Stimulated activated naive B cell treated with anti-CD40 and anti-IgM and Interleukin-4, amounts not matched to agents 10 μg/mL and 1 μg/mL and 100 μg/mL, for 72 hours (primary cell): ENCODE measurements at regions not wholly inside any gene's neighbourhood (a gene's known extent, or its start where the extent isn't known, plus 50 kb on each side); places are given as distances from the start of the nearest gene placed in this dataset.

Experiments used
- ATAC-seq, 2 donors: fragments of 150-1000 bp; cut with Tn5 transposase; replicated peaks; 2 replicates each; pipeline ENCODE4 v1.10.0; 2021; ENCODE audit warnings: moderate library complexity in 1 of 2
- DNase-seq: peaks from one replicate; pipeline ENCODE4 v3.0.0; 2021
- H3K27ac Mint-ChIP-seq: one replicate; pipeline ENCODE4 v1.8.0; 2022; ENCODE audit warnings: mild to moderate bottlenecking, mixed read lengths
- H3K27me3 Mint-ChIP-seq, 2 donors: one replicate each; pipeline ENCODE4 v1.8.0; 2022; ENCODE audit warnings: mixed read lengths in 2 of 2
- H3K36me3 Mint-ChIP-seq, 2 donors: one replicate each; pipeline ENCODE4 v1.8.0; 2022; ENCODE audit warnings: mixed read lengths in 2 of 2, mild to moderate bottlenecking in 1 of 2
- H3K4me1 Mint-ChIP-seq, 2 donors: one replicate each; pipeline ENCODE4 v1.8.0; 2022; ENCODE audit warnings: mixed read lengths in 2 of 2, mild to moderate bottlenecking in 1 of 2
- H3K4me3 Mint-ChIP-seq, 2 donors: one replicate each; pipeline ENCODE4 v1.8.0; 2022; ENCODE audit warnings: mild to moderate bottlenecking in 2 of 2, mixed read lengths in 2 of 2, moderate library complexity in 1 of 2
- H3K9me3 Mint-ChIP-seq, 2 donors: one replicate each; pipeline ENCODE4 v1.8.0; 2022; ENCODE audit warnings: mixed read lengths in 2 of 2, mild to moderate bottlenecking in 1 of 2

GRCh38 chr13:47350334-47351124, 453.7 kb upstream of the HTR2A start:
- no peak overlapping the region for H3K4me3 Mint-ChIP-seq
- no peaks in the 10 kb centered on the region for H3K36me3 Mint-ChIP-seq
- H3K4me1 Mint-ChIP-seq, result no peaks in the 10 kb centered on the region
- no peak for ATAC-seq
- no peaks in the 10 kb centered on the region for H3K27me3 Mint-ChIP-seq
- DNase-seq, result no peak
- peaks cover under 1 to 3% of the 10 kb centered on the region in 2 donors for H3K9me3 Mint-ChIP-seq
- H3K27ac Mint-ChIP-seq, result no peak overlapping the region

GRCh38 chr13:47349211-47349610, 452.4 kb upstream of the HTR2A start:
- Mint-ChIP-seq H3K36me3 (no peaks in the 10 kb centered on the region), H3K4me1 (no peaks in the 10 kb centered on the region), H3K27ac (no peak overlapping the region), H3K9me3 (peaks cover 3 to 4% of the 10 kb centered on the region in 2 donors), H3K4me3 (no peak overlapping the region), H3K27me3 (no peaks in the 10 kb centered on the region)
- DNase-seq, result no peak
- no peak for ATAC-seq

- Mint-ChIP-seq H3K4me3 (no peak overlapping the region), H3K9me3 (peaks cover 5 to 6% of the 10 kb centered on the region in 2 donors), H3K27ac (no peak overlapping the region), H3K27me3 (peaks cover 8 to 10% of the 10 kb centered on the region in 2 donors), H3K4me1 (no peaks in the 10 kb centered on the region), H3K36me3 (peaks cover 0 to 1% of the 10 kb centered on the region in 2 donors)
- DNase-seq (no peak), ATAC-seq (no peak)
Observed at GRCh38 chr13:47337781-47338507, 441.1 kb upstream of the HTR2A start.

- Mint-ChIP-seq H3K36me3 (no peaks in the 10 kb centered on the region), H3K27ac (no peak overlapping the region), H3K9me3 (peaks cover 0 to 4% of the 10 kb centered on the region in 2 donors), H3K4me1 (no peaks in the 10 kb centered on the region), H3K4me3 (no peak overlapping the region), H3K27me3 (peaks cover 8 to 14% of the 10 kb centered on the region in 2 donors)
- ATAC-seq (no peak), DNase-seq (no peak)
Observed at GRCh38 chr13:47334173-47334572, 437.3 kb upstream of the HTR2A start.

DNA sequence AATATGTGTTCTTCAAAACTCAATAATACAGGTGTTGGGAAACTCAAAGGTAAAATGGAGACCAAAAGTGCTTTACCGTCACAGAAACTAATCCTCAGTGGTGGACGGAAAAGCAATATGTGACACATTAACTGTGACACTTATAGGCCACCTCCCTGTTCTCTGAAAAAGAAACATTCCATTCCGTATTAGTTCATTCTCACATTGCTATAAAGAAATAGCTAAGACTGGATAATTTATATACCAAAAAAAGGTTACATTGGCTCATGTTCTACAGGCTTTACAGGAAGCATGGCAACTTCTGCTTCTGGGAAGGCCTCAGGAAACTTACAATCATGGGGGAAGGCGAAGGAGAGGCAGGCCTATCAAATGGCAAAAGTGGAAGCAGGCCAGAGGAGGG, 435.3 kb upstream of the HTR2A start:
- peaks cover 8 to 14% of the 10 kb centered on the region in 2 donors for H3K27me3 Mint-ChIP-seq
- no peaks in the 10 kb centered on the region for H3K4me1 Mint-ChIP-seq
- DNase-seq (no peak), ATAC-seq (no peak)
- H3K36me3 Mint-ChIP-seq, result no peaks in the 10 kb centered on the region
- no peak overlapping the region for H3K4me3 Mint-ChIP-seq
- peaks cover 2 to 4% of the 10 kb centered on the region in 2 donors for H3K9me3 Mint-ChIP-seq
- no peak overlapping the region for H3K27ac Mint-ChIP-seq

DNA sequence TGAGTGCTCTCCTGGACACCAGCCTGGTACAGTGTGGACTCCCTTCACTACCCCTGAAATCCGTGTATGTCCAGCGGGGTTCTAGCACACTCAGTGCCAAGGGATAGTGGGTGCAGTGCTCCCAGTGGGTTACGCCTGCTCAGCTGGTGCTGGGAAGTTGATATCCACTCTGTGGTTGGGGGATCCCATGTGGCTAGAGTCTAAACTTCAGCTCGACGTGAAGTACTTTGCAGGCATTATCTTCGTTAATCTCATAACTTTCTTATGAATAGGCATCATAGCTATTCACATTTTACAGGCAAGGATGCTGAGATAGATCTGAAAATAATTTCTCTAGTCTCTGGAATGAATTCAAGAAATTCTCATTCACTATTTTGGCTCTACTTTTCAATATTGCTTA, 433.2 kb upstream of the HTR2A start:
- no peak for DNase-seq
- Mint-ChIP-seq H3K27ac (no peak overlapping the region), H3K4me1 (no peaks in the 10 kb centered on the region), H3K27me3 (peaks cover 4 to 12% of the 10 kb centered on the region in 2 donors), H3K9me3 (peaks cover 2 to 4% of the 10 kb centered on the region in 2 donors), H3K4me3 (no peak overlapping the region), H3K36me3 (no peaks in the 10 kb centered on the region)
- no peak for ATAC-seq

DNA sequence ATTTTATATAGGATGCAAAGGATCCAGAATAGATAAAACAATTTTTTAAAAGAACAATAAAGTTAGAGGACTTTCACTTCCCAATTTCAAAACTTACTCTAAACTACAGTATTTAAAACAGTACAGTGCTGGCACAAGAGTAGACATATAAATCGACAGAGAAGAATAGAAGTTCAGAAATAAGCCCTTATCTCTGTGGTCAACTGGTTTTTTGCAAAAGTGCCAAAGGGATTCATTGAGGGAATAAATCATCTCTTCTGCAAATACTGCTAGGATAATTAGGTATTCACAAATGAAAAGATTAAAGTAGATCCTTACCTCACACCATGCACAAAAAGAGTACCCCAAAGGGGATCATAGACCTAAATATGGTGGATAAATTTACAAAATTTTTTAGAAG, 431.0 kb upstream of the HTR2A start:
- H3K27me3 Mint-ChIP-seq, result peaks cover 6 to 17% of the 10 kb centered on the region in 2 donors
- ATAC-seq, result no peak
- H3K27ac Mint-ChIP-seq, result no peak overlapping the region
- no peak for DNase-seq
- no peak overlapping the region for H3K4me3 Mint-ChIP-seq
- H3K9me3 Mint-ChIP-seq, result peaks cover 2 to 4% of the 10 kb centered on the region in 2 donors
- H3K4me1 Mint-ChIP-seq, result no peaks in the 10 kb centered on the region
- H3K36me3 Mint-ChIP-seq, result no peaks in the 10 kb centered on the region

- Mint-ChIP-seq H3K4me1 (no peaks in the 10 kb centered on the region), H3K9me3 (peaks cover 0 to 2% of the 10 kb centered on the region in 2 donors)
Observed at GRCh38 chr13:47326061-47326460, 429.2 kb upstream of the HTR2A start.

GRCh38 chr13:47317356-47317755, 420.5 kb upstream of the HTR2A start:
- Mint-ChIP-seq H3K4me3 (no peak overlapping the region), H3K27ac (no peak overlapping the region), H3K4me1 (no peaks in the 10 kb centered on the region), H3K27me3 (peaks cover 0 to 13% of the 10 kb centered on the region in 2 donors), H3K36me3 (no peaks in the 10 kb centered on the region), H3K9me3 (no peaks in the 10 kb centered on the region)
- no peak for ATAC-seq
- no peak for DNase-seq

More at GRCh38 chr13:47326061-47326460, 429.2 kb upstream of the HTR2A start:
- H3K27ac Mint-ChIP-seq, result no peak overlapping the region
- ATAC-seq (no peak), DNase-seq (no peak)
- no peak overlapping the region for H3K4me3 Mint-ChIP-seq
- H3K36me3 Mint-ChIP-seq, result no peaks in the 10 kb centered on the region
- H3K27me3 Mint-ChIP-seq, result peaks cover 13 to 17% of the 10 kb centered on the region in 2 donors

DNA sequence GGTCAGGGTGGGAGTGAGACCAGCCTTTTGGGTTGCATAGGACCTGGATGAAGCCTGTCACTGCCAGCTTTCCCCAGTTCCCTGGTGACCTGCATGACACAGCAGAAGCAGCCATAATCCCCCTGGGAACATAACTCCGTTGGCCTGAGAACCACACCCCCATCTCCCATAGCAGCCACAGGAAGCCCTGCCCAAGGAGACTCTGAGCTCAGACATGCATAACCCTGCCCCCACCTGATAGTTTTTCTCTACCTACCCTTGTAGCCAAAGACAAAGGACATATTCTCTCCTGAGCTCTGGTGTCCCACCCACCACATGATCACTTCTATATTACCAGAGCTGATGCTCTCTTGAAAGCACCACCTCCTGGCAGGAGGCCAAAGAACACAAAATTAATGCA, 413.5 kb upstream of the HTR2A start:
- no peak for ATAC-seq
- no peak overlapping the region for H3K27ac Mint-ChIP-seq
- no peaks in the 10 kb centered on the region for H3K36me3 Mint-ChIP-seq
- peaks cover 0 to 4% of the 10 kb centered on the region in 2 donors for H3K27me3 Mint-ChIP-seq
- H3K4me3 Mint-ChIP-seq, result no peak overlapping the region
- H3K9me3 Mint-ChIP-seq, result peaks cover 7 to 9% of the 10 kb centered on the region in 2 donors
- DNase-seq, result no peak
- H3K4me1 Mint-ChIP-seq, result peaks cover 4 to 10% of the 10 kb centered on the region in 2 donors

DNA sequence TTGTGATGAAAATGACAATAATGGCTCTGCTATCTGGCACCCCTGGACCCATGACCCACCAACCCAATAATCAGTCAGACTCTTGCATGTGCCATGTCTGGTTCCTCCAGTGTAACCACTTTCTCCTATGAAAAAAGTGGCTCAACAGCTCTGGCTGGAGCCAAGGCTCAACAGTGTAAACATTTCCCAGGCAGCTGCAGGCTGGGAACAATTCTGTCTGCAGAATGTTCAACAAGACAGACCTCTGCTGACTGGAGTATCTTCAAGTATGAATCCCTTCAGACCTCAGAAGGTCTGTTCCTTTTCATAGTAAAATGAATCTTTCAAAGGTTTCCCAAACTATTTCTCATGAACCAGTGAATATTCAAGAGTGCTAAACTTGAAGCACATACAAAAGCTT, 410.1 kb upstream of the HTR2A start:
- Mint-ChIP-seq H3K4me3 (no peak overlapping the region), H3K9me3 (peaks cover 7 to 9% of the 10 kb centered on the region in 2 donors), H3K27me3 (peaks cover 0 to 4% of the 10 kb centered on the region in 2 donors), H3K36me3 (no peaks in the 10 kb centered on the region), H3K4me1 (peaks cover 4 to 10% of the 10 kb centered on the region in 2 donors), H3K27ac (no peak overlapping the region)
- ATAC-seq (no peak), DNase-seq (no peak)

GRCh38 chr13:47303626-47304025, 406.8 kb upstream of the HTR2A start:
- no peaks in the 10 kb centered on the region for H3K36me3 Mint-ChIP-seq
- no peaks in the 10 kb centered on the region for H3K27me3 Mint-ChIP-seq
- no peaks in the 10 kb centered on the region for H3K9me3 Mint-ChIP-seq
- DNase-seq (no peak), ATAC-seq (no peak)
- H3K27ac Mint-ChIP-seq, result no peak overlapping the region
- no peaks in the 10 kb centered on the region for H3K4me1 Mint-ChIP-seq
- no peak overlapping the region for H3K4me3 Mint-ChIP-seq

GRCh38 chr13:47299304-47299703, 402.5 kb upstream of the HTR2A start:
- H3K27me3 Mint-ChIP-seq, result peaks cover 10 to 20% of the 10 kb centered on the region in 2 donors
- H3K36me3 Mint-ChIP-seq, result no peaks in the 10 kb centered on the region
- no peak for ATAC-seq
- H3K9me3 Mint-ChIP-seq, result no peaks in the 10 kb centered on the region
- H3K27ac Mint-ChIP-seq, result no peak overlapping the region
- H3K4me1 Mint-ChIP-seq, result no peaks in the 10 kb centered on the region
- no peak overlapping the region for H3K4me3 Mint-ChIP-seq
- no peak for DNase-seq

- Mint-ChIP-seq H3K36me3 (no peaks in the 10 kb centered on the region), H3K4me1 (no peaks in the 10 kb centered on the region), H3K4me3 (no peak overlapping the region), H3K9me3 (no peaks in the 10 kb centered on the region), H3K27me3 (peaks cover 15 to 25% of the 10 kb centered on the region in 2 donors), H3K27ac (no peak overlapping the region)
- no peak for DNase-seq
- ATAC-seq, result no peak
Observed at GRCh38 chr13:47298506-47298905, 401.7 kb upstream of the HTR2A start.

GRCh38 chr13:47294691-47295090, 397.8 kb upstream of the HTR2A start:
- DNase-seq (no peak), ATAC-seq (no peak)
- H3K27ac Mint-ChIP-seq, result no peak overlapping the region
- H3K27me3 Mint-ChIP-seq, result peaks cover 15 to 25% of the 10 kb centered on the region in 2 donors
- H3K4me3 Mint-ChIP-seq, result no peak overlapping the region
- no peaks in the 10 kb centered on the region for H3K9me3 Mint-ChIP-seq
- H3K4me1 Mint-ChIP-seq, result no peaks in the 10 kb centered on the region
- H3K36me3 Mint-ChIP-seq, result no peaks in the 10 kb centered on the region
